ENCODE measurements at regions not wholly inside any gene's neighbourhood (a gene's known extent, or its start where the extent isn't known, plus 50 kb on each side); places are given as distances from the start of the nearest gene placed in this dataset.

- no peak for TF ChIP-seq CTCF (IDR thresholded peaks at IDR 0.05)
- TF ChIP-seq POLR2A (IDR thresholded peaks at IDR 0.05) = no peak
Observed at GRCh38 chr1:43035821-43036741, 77.4 kb upstream of the SLC2A1 start.

Measured in heart left ventricle (tissue), 13 donors.